Medulla oblongata (tissue), 1 donor: ENCODE measurements at regions not wholly inside any gene's neighbourhood (a gene's known extent, or its start where the extent isn't known, plus 50 kb on each side); places are given as distances from the start of the nearest gene placed in this dataset.

ENCODE experiments used
- DNase-seq: peaks from one replicate; pipeline ENCODE4 v3.0.0-alpha.2; 2015; ENCODE audit errors: extremely low spot score

- DNase-seq, result no peak
Observed at GRCh38 chr5:27316271-27316650, 277.9 kb upstream of the CDH9 start.

GRCh38 chr5:27315363-27316270 lies 277.2 kb upstream of the CDH9 start:
- no peak for DNase-seq

- no peak for DNase-seq
Observed at GRCh38 chr5:27313549-27313948, 275.2 kb upstream of the CDH9 start.

- DNase-seq, result no peak
Observed at GRCh38 chr5:27312291-27312893, 274.0 kb upstream of the CDH9 start.

GRCh38 chr5:27311544-27311943 lies 273.2 kb upstream of the CDH9 start:
- DNase-seq, result no peak

- DNase-seq, result no peak
Observed at GRCh38 chr5:27308153-27308552, 269.8 kb upstream of the CDH9 start.

- DNase-seq, result no peak
Observed at GRCh38 chr5:27290172-27290571, 251.8 kb upstream of the CDH9 start.

GRCh38 chr5:27276119-27276518 lies 237.7 kb upstream of the CDH9 start:
- DNase-seq, result no peak

- no peak for DNase-seq
Observed at GRCh38 chr5:27275345-27275744, 237.0 kb upstream of the CDH9 start.

- DNase-seq, result no peak
Observed at GRCh38 chr5:27269766-27270165, 231.4 kb upstream of the CDH9 start.

GRCh38 chr5:27267209-27267824 lies 228.9 kb upstream of the CDH9 start:
- no peak for DNase-seq

- no peak for DNase-seq
Observed at GRCh38 chr5:27266184-27266583, 227.8 kb upstream of the CDH9 start.

- no peak for DNase-seq
Observed at GRCh38 chr5:27257696-27258095, 219.3 kb upstream of the CDH9 start.

- DNase-seq, result no peak
Observed at GRCh38 chr5:27252911-27253310, 214.5 kb upstream of the CDH9 start.

GRCh38 chr5:27242258-27242626 lies 203.9 kb upstream of the CDH9 start:
- no peak for DNase-seq

- DNase-seq, result no peak
Observed at GRCh38 chr5:27241564-27242257, 203.3 kb upstream of the CDH9 start.

- DNase-seq, result no peak
Observed at GRCh38 chr5:27240791-27241190, 202.4 kb upstream of the CDH9 start.

- no peak for DNase-seq
Observed at GRCh38 chr5:27234916-27235315, 196.5 kb upstream of the CDH9 start.

GRCh38 chr5:27221410-27221809 lies 183.0 kb upstream of the CDH9 start:
- DNase-seq, result no peak

- DNase-seq, result no peak
Observed at GRCh38 chr5:27220752-27221151, 182.4 kb upstream of the CDH9 start.

GRCh38 chr5:27217977-27218376 lies 179.6 kb upstream of the CDH9 start:
- DNase-seq, result no peak
